HEK293 (cell line): ENCODE measurements at regions not wholly inside any gene's neighbourhood (a gene's known extent, or its start where the extent isn't known, plus 50 kb on each side); places are given as distances from the start of the nearest gene placed in this dataset.

Source experiments
- CTCF ChIA-PET: fragments of 350-600 bp; formaldehyde crosslinking; extraction: SDS; loops from one replicate; lab custom pipeline; 2021; ENCODE audit warnings: antibody characterized with exemption; lab: Yijun Ruan, JAX
- POLR2A ChIA-PET: fragments of 300-600 bp; formaldehyde crosslinking; extraction: SDS; loops from one replicate; lab custom pipeline; 2020; ENCODE audit warnings: antibody characterized with exemption, inconsistent platforms; lab: Yijun Ruan, JAX
- H3K27ac ChIP-seq: fragments of 200-500 bp; sonication (Bioruptor generic); 2 replicates; pipeline ENCODE4 v1.5.1; 2014; ENCODE audit warnings: low read depth, low read length, control low read depth, inconsistent platforms; ENCODE audit errors: extremely low read depth
- H3K36me3 ChIP-seq, 2 experiments: fragments of 200-500 bp in 1 of 2; sonication (Bioruptor generic) in 1 of 2; 1 replicate in 1 of 2; 2 replicates in 1 of 2; pipeline ENCODE4 v1.5.1; 2014 to 2017; ENCODE audit warnings: inconsistent platforms in 2 of 2, low read length in 2 of 2; ENCODE audit not compliant: control insufficient read depth in 2 of 2, insufficient read depth in 1 of 2
- H3K4me1 ChIP-seq: fragments of 200-500 bp; sonication (Bioruptor generic); 2 replicates; pipeline ENCODE4 v1.5.1; 2014; ENCODE audit warnings: mild to moderate bottlenecking, low read length, inconsistent platforms; ENCODE audit not compliant: control insufficient read depth, insufficient read depth
- H3K4me3 ChIP-seq: 2 replicates; pipeline ENCODE4 v1.5.1; 2011; ENCODE audit warnings: low read depth, mild to moderate bottlenecking, control low read depth, low read length, moderate library complexity
- H3K9me3 ChIP-seq: fragments of 200-500 bp; sonication (Bioruptor generic); 2 replicates; pipeline ENCODE4 v1.5.1; 2014; ENCODE audit warnings: low read depth, low read length, inconsistent platforms; ENCODE audit not compliant: control insufficient read depth, insufficient read depth
- BCL11A ChIP-seq: fragments of 450-650 bp; formaldehyde crosslinking; IDR thresholded peaks from 2 replicates; pipeline ENCODE4 v1.5.1; 2016; ENCODE audit warnings: low read depth, missing biosample characterization, missing genetic modification characterization
- BCL11B ChIP-seq: fragments of 450-650 bp; formaldehyde crosslinking; IDR thresholded peaks from 2 replicates; pipeline ENCODE4 v1.5.1; 2016; ENCODE audit warnings: low read depth, missing biosample characterization, missing genetic modification characterization
- HOXD13 ChIP-seq: sonication (generic); formaldehyde crosslinking; IDR thresholded peaks from 2 replicates; pipeline ENCODE4 v1.8.0; 2022; ENCODE audit warnings: missing genetic modification reagents, borderline replicate concordance
- KLF7 ChIP-seq: fragments of 450-650 bp; formaldehyde crosslinking; IDR thresholded peaks from 2 replicates; pipeline ENCODE4 v1.5.1; 2016; ENCODE audit warnings: missing biosample characterization, missing genetic modification characterization, borderline replicate concordance
- PRDM1 ChIP-seq: fragments of 450-650 bp; formaldehyde crosslinking; IDR thresholded peaks from 2 replicates; pipeline ENCODE4; 2016; ENCODE audit warnings: missing biosample characterization, missing genetic modification characterization
- RBAK ChIP-seq: fragments of 450-650 bp; formaldehyde crosslinking; IDR thresholded peaks from 2 replicates; pipeline ENCODE4 v1.5.1; 2016; ENCODE audit warnings: missing biosample characterization, missing genetic modification characterization
- SP3 ChIP-seq: fragments of 450-650 bp; formaldehyde crosslinking; IDR thresholded peaks from 2 replicates; pipeline ENCODE4 v1.5.1; 2016; ENCODE audit warnings: missing biosample characterization, missing genetic modification characterization
- SP7 ChIP-seq: fragments of 450-650 bp; formaldehyde crosslinking; IDR thresholded peaks from 2 replicates; pipeline ENCODE4 v1.5.1; 2016; ENCODE audit warnings: missing biosample characterization, missing genetic modification characterization
- TCF7L2 ChIP-seq: IDR thresholded peaks from 2 replicates; pipeline ENCODE4 v1.6.1; 2011; ENCODE audit warnings: low read depth, mild to moderate bottlenecking, inconsistent platforms, low read length, moderate library complexity, borderline replicate concordance
- ZBTB8A ChIP-seq: fragments of 450-650 bp; formaldehyde crosslinking; IDR thresholded peaks from 2 replicates; pipeline ENCODE4 v1.5.1; 2016; ENCODE audit warnings: missing biosample characterization, missing genetic modification characterization
- ZNF10 ChIP-seq: fragments of 450-650 bp; formaldehyde crosslinking; IDR thresholded peaks from 2 replicates; pipeline ENCODE4 v1.5.1; 2017; ENCODE audit warnings: missing biosample characterization, missing genetic modification characterization
- ZNF121 ChIP-seq: fragments of 450-650 bp; formaldehyde crosslinking; IDR thresholded peaks from 2 replicates; pipeline ENCODE4 v1.5.1; 2016; ENCODE audit warnings: missing biosample characterization, missing genetic modification characterization
- ZNF148 ChIP-seq: fragments of 450-650 bp; formaldehyde crosslinking; IDR thresholded peaks from 2 replicates; pipeline ENCODE4 v1.5.0; 2017; ENCODE audit warnings: missing biosample characterization, missing genetic modification characterization, borderline replicate concordance
- ZNF280C ChIP-seq: fragments of 450-650 bp; formaldehyde crosslinking; IDR thresholded peaks from 2 replicates; pipeline ENCODE4 v1.5.1; 2016; ENCODE audit warnings: missing biosample characterization, missing genetic modification characterization
- ZNF324 ChIP-seq: fragments of 450-650 bp; formaldehyde crosslinking; IDR thresholded peaks from 2 replicates; pipeline ENCODE4 v1.5.1; 2016; ENCODE audit warnings: missing biosample characterization, missing genetic modification characterization
- ZNF341 ChIP-seq: fragments of 450-650 bp; formaldehyde crosslinking; IDR thresholded peaks from 2 replicates; pipeline ENCODE4; 2016; ENCODE audit warnings: low read depth, missing biosample characterization, missing genetic modification characterization
- ZNF514 ChIP-seq: fragments of 450-650 bp; formaldehyde crosslinking; IDR thresholded peaks from 2 replicates; pipeline ENCODE4 v1.5.1; 2016; ENCODE audit warnings: missing biosample characterization, missing genetic modification characterization
- ZNF558 ChIP-seq: fragments of 450-650 bp; formaldehyde crosslinking; IDR thresholded peaks from 2 replicates; pipeline ENCODE4 v1.5.1; 2016; ENCODE audit warnings: missing biosample characterization, missing genetic modification characterization
- ZNF580 ChIP-seq: fragments of 450-650 bp; formaldehyde crosslinking; IDR thresholded peaks from 2 replicates; pipeline ENCODE4 v1.5.1; 2016; ENCODE audit warnings: missing biosample characterization, missing genetic modification characterization
- ZNF600 ChIP-seq: fragments of 450-650 bp; formaldehyde crosslinking; IDR thresholded peaks from 2 replicates; pipeline ENCODE4 v1.5.1; 2016; ENCODE audit warnings: missing biosample characterization, missing genetic modification characterization
- ZNF610 ChIP-seq: fragments of 450-650 bp; formaldehyde crosslinking; IDR thresholded peaks from 2 replicates; pipeline ENCODE4 v1.5.1; 2016; ENCODE audit warnings: missing biosample characterization, missing genetic modification characterization, borderline replicate concordance
- ZNF785 ChIP-seq: fragments of 450-650 bp; formaldehyde crosslinking; IDR thresholded peaks from 2 replicates; pipeline ENCODE4 v1.5.1; 2016; ENCODE audit warnings: missing biosample characterization, missing genetic modification characterization
- ZSCAN18 ChIP-seq: fragments of 450-650 bp; formaldehyde crosslinking; IDR thresholded peaks from 2 replicates; pipeline ENCODE4 v1.5.1; 2016; ENCODE audit warnings: missing biosample characterization, missing genetic modification characterization
- ZSCAN23 ChIP-seq: fragments of 450-650 bp; formaldehyde crosslinking; IDR thresholded peaks from 2 replicates; pipeline ENCODE4 v1.5.1; 2016; ENCODE audit warnings: missing biosample characterization, missing genetic modification characterization
- TF ChIP-seq, protein P1 (sequence below): fragments of 450-650 bp; formaldehyde crosslinking; IDR thresholded peaks from 2 replicates; pipeline ENCODE4 v1.5.1; 2017; ENCODE audit warnings: missing biosample characterization, missing genetic modification characterization
- TF ChIP-seq, protein P2 (sequence below): fragments of 450-650 bp; formaldehyde crosslinking; IDR thresholded peaks from 2 replicates; pipeline ENCODE4 v1.5.1; 2016; ENCODE audit warnings: missing biosample characterization, missing genetic modification characterization

- Histone ChIP-seq H3K9me3 (no peaks in the 10 kb centered on the region), H3K4me3 (no peak overlapping the region), H3K27ac (no peak overlapping the region), H3K36me3 (no peaks in the 10 kb centered on the region), H3K4me1 (no peaks in the 10 kb centered on the region)
- ChIA-PET POLR2A (no interaction called here), CTCF (no interaction called here)
- TF ChIP-seq ZNF324 (no peak), ZBTB8A (tag by site-specific recombination) (no peak), RBAK (tag by site-specific recombination) (no peak), ZNF558 (tag by site-specific recombination) (no peak), ZNF785 (tag by site-specific recombination) (no peak), SP7 (tag by site-specific recombination) (no peak), SP3 (no peak), TCF7L2 (no peak), ZNF280C (tag by site-specific recombination) (no peak), ZNF121 (tag by site-specific recombination) (no peak), ZNF610 (no peak), HOXD13 (no peak)
- TF ChIP-seq, protein P1, sequence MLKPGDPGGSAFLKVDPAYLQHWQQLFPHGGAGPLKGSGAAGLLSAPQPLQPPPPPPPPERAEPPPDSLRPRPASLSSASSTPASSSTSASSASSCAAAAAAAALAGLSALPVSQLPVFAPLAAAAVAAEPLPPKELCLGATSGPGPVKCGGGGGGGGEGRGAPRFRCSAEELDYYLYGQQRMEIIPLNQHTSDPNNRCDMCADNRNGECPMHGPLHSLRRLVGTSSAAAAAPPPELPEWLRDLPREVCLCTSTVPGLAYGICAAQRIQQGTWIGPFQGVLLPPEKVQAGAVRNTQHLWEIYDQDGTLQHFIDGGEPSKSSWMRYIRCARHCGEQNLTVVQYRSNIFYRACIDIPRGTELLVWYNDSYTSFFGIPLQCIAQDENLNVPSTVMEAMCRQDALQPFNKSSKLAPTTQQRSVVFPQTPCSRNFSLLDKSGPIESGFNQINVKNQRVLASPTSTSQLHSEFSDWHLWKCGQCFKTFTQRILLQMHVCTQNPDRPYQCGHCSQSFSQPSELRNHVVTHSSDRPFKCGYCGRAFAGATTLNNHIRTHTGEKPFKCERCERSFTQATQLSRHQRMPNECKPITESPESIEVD (tag by site-specific recombination): no peak
Observed at GRCh38 chr20:55160037-55160436, 684.6 kb downstream of the DOK5 start.

- POLR2A ChIA-PET: no interaction called here
- Histone ChIP-seq H3K4me1 (no peaks in the 10 kb centered on the region), H3K9me3 (no peaks in the 10 kb centered on the region), H3K36me3 (no peaks in the 10 kb centered on the region), H3K4me3 (no peak overlapping the region)
- CTCF ChIA-PET: no interaction called here
- no peak for TF ChIP-seq ZSCAN23 (tag by site-specific recombination)
- no peak for TF ChIP-seq BCL11B (tag by site-specific recombination)
- no peak for TF ChIP-seq ZNF580 (tag by site-specific recombination)
- no peak for TF ChIP-seq ZSCAN18 (tag by site-specific recombination)
- no peak for TF ChIP-seq ZNF341 (tag by site-specific recombination)
- no peak for TF ChIP-seq KLF7 (tag by site-specific recombination)
- TF ChIP-seq ZNF10 (tag by site-specific recombination): no peak
- no peak for TF ChIP-seq ZNF514
- TF ChIP-seq BCL11A (tag by site-specific recombination): no peak
- TF ChIP-seq ZNF600 (tag by site-specific recombination): no peak
- TF ChIP-seq, protein P2, sequence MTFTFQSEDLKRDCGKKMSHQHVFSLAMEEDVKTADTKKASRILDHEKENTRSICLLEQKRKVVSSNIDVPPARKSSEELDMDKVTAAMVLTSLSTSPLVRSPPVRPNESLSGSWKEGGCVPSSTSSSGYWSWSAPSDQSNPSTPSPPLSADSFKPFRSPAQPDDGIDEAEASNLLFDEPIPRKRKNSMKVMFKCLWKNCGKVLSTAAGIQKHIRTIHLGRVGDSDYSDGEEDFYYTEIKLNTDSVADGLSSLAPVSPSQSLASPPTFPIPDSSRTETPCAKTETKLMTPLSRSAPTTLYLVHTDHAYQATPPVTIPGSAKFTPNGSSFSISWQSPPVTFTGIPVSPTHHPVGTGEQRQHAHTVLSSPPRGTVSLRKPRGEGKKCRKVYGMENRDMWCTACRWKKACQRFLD (tag by site-specific recombination): no peak
- TF ChIP-seq ZNF148 (tag by site-specific recombination): no peak
- no peak for TF ChIP-seq PRDM1 (tag by site-specific recombination)
- TF ChIP-seq, all 188 proteins: peak for 0
- H3K27ac ChIP-seq: no peak overlapping the region
Observed at GRCh38 chr20:55159230-55159629, 683.8 kb downstream of the DOK5 start.
